AG09309 (cell line): ENCODE measurements at regions not wholly inside any gene's neighbourhood (a gene's known extent, or its start where the extent isn't known, plus 50 kb on each side); places are given as distances from the start of the nearest gene placed in this dataset.

Source experiments
- DNase-seq: peaks from one replicate; pipeline ENCODE4 v3.0.0-alpha.2; 2010; ENCODE audit warnings: low read depth
- H3K4me3 ChIP-seq: 2 replicates; pipeline ENCODE4 v1.5.1; 2011; ENCODE audit warnings: mild to moderate bottlenecking, low read depth, low read length, moderate library complexity; ENCODE audit not compliant: control insufficient read depth
- CTCF ChIP-seq: IDR thresholded peaks from 2 replicates; pipeline ENCODE4 v1.5.1; 2011; ENCODE audit warnings: mild to moderate bottlenecking, low read depth, low read length, inconsistent platforms; ENCODE audit not compliant: insufficient read depth, control insufficient read depth; ENCODE audit errors: missing control alignments

GRCh38 chr2:236637686-236638569 is 68.3 kb downstream of the ACKR3 start:
- no peak overlapping the region for H3K4me3 ChIP-seq
- DNase-seq, result no peak
- no peak for TF ChIP-seq CTCF

DNA sequence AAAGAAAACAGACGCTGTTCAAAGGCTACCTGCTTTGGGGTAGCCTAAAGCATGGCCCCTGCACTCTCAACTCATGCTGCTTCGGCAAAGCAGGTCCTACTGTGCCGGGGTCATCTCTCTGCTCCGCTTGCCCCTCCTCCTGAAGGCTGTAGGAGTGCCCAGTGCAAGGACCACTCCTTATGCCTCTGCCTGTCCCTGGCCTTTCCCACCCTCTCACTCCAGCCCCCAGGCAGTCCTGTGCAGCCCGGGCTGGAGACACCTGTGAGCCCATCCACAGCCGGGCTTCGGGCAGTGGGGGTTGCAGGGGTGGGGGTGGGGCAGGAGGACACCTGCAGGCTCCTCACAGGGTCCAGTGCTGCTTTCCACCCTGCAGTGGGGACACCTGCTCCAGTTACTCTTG is 69.1 kb downstream of the ACKR3 start:
- no peak overlapping the region for H3K4me3 ChIP-seq
- DNase-seq, result no peak
- no peak for TF ChIP-seq CTCF

- H3K4me3 ChIP-seq, result no peak overlapping the region
- no peak for DNase-seq
- TF ChIP-seq CTCF, result no peak
These were observed 70.0 kb downstream of the ACKR3 start for GRCh38 chr2:236639461-236640235.

GRCh38 chr2:236641051-236641726 is 71.6 kb downstream of the ACKR3 start:
- TF ChIP-seq CTCF, result no peak
- DNase-seq, result no peak
- H3K4me3 ChIP-seq, result no peak overlapping the region

DNA sequence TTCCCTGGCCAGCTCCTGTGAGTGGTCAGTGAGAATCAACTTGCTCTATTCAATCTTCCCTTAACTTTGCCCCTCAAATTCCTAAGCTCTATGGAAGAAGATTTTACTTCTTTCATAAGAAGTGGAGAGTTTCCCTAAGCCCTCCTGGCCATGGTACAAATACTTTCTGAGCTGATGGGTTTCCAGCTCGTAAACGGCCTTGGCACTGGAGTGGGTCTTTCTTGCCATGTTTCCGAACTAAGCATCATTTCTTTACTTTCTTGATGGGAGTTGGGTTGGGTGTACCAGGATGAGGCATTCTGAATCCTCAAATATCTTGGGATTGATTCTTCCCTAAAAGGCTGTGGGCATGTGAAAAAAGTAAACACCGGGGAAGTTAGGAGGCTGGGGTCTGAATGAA is 72.5 kb downstream of the ACKR3 start:
- no peak overlapping the region for H3K4me3 ChIP-seq
- no peak for TF ChIP-seq CTCF
- no peak for DNase-seq

DNA sequence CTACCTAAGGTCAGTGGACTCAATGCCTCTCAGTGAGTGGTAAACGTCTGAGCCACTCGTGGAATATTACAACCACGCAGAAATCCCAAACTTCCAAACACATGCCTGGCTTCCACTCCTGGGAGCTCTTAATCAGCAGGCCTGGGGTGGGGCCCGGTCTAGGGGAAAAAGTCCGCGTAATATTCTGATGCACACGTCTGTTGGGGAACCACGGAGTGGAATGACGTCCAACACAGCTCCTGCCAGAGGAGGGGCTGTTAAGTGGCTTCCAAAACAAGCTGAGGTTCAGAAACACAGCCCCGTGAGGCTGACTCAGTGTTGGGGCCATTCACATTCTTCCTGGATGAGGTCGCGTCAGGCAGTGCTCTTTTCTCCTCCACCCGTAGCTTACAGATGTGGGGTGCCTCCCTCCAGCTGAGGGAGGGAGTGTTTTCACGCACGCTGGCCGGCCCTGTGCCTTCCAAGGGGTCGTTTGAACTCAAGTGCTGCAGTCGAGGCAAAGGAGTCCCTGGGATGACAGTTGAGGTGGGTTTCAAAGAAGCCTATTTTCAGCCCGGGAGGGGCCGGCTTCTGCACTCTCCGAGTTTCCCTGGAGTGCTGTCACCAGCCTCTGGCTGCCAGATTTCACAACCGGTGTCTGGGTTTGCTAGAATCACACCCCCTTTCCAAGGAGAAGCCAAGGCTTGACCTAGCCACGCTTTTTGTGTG is 73.1 kb downstream of the ACKR3 start:
- TF ChIP-seq CTCF, result no peak
- H3K4me3 ChIP-seq, result peak overlapping the region; percentile 11
- DNase-seq, result peak; percentile 94
